ENCODE measurements at regions not wholly inside any gene's neighbourhood (a gene's known extent, or its start where the extent isn't known, plus 50 kb on each side); places are given as distances from the start of the nearest gene placed in this dataset.
"Not testable (repeated sequence)": the region's sequence is repeated elsewhere in the genome, so short reads cannot be mapped to it uniquely, and the experiment has no call there.

GRCh38 chr13:88031980-88032559 is 360.9 kb downstream of the SLITRK5 start:
- Histone ChIP-seq H3K36me3 (ENCODE audit: control insufficient read depth, insufficient read depth, low read length) (no peaks in the 10 kb centered on the region), H3K27ac (ENCODE audit: low read depth, low read length) (no peak overlapping the region), H3K9me3 (ENCODE audit: control insufficient read depth, insufficient read depth, low read length) (no peaks in the 10 kb centered on the region), H3K4me3 (ENCODE audit: low read depth, low read length) (no peak overlapping the region), H3K4me1 (ENCODE audit: control insufficient read depth, insufficient read depth, low read length) (no peaks in the 10 kb centered on the region), H3K27me3 (ENCODE audit: control insufficient read depth, insufficient read depth, low read length) (no peaks in the 10 kb centered on the region)
- no peak for DNase-seq (ENCODE audit: low read depth in 4 of 6, low spot score in 6 of 6)

GRCh38 chr13:88036205-88036604 is 365.0 kb downstream of the SLITRK5 start:
- H3K27me3 ChIP-seq (ENCODE audit: control insufficient read depth, insufficient read depth, low read length); DNase-seq (ENCODE audit: low read depth in 4 of 6, low spot score in 6 of 6); H3K4me1 ChIP-seq (ENCODE audit: control insufficient read depth, insufficient read depth, low read length); H3K27ac ChIP-seq (ENCODE audit: low read depth, low read length); H3K36me3 ChIP-seq (ENCODE audit: control insufficient read depth, insufficient read depth, low read length); H3K4me3 ChIP-seq (ENCODE audit: low read depth, low read length); H3K9me3 ChIP-seq (ENCODE audit: control insufficient read depth, insufficient read depth, low read length): not testable (repeated sequence)
- WGBS (ENCODE audit: insufficient coverage): no CpG with 5 or more reads among the region's 8 CpGs

- H3K27ac ChIP-seq (ENCODE audit: low read depth, low read length): no peak overlapping the region
- no peak for DNase-seq (ENCODE audit: low read depth in 4 of 6, low spot score in 6 of 6)
- no CpG with 5 or more reads among the region's 1 CpG for WGBS (ENCODE audit: insufficient coverage)
- no peak overlapping the region for H3K4me3 ChIP-seq (ENCODE audit: low read depth, low read length)
- H3K4me1 ChIP-seq (ENCODE audit: control insufficient read depth, insufficient read depth, low read length): no peaks in the 10 kb centered on the region
- no peaks in the 10 kb centered on the region for H3K27me3 ChIP-seq (ENCODE audit: control insufficient read depth, insufficient read depth, low read length)
- H3K36me3 ChIP-seq (ENCODE audit: control insufficient read depth, insufficient read depth, low read length): no peaks in the 10 kb centered on the region
- no peaks in the 10 kb centered on the region for H3K9me3 ChIP-seq (ENCODE audit: control insufficient read depth, insufficient read depth, low read length)
Observed at GRCh38 chr13:88042489-88042888, 371.3 kb downstream of the SLITRK5 start.

GRCh38 chr13:88051746-88052482 is 380.7 kb downstream of the SLITRK5 start:
- WGBS (ENCODE audit: insufficient coverage): 80% methylated on average over 8 of the region's 8 CpGs
- Histone ChIP-seq H3K27me3 (ENCODE audit: control insufficient read depth, insufficient read depth, low read length) (no peaks in the 10 kb centered on the region), H3K27ac (ENCODE audit: low read depth, low read length) (no peak overlapping the region), H3K9me3 (ENCODE audit: control insufficient read depth, insufficient read depth, low read length) (no peaks in the 10 kb centered on the region), H3K36me3 (ENCODE audit: control insufficient read depth, insufficient read depth, low read length) (no peaks in the 10 kb centered on the region), H3K4me3 (ENCODE audit: low read depth, low read length) (no peak overlapping the region), H3K4me1 (ENCODE audit: control insufficient read depth, insufficient read depth, low read length) (no peaks in the 10 kb centered on the region)
- no peak for DNase-seq (ENCODE audit: low read depth in 4 of 6, low spot score in 6 of 6)

GRCh38 chr13:88063741-88064140 is 392.6 kb downstream of the SLITRK5 start:
- H3K4me1 ChIP-seq (ENCODE audit: control insufficient read depth, insufficient read depth, low read length): no peaks in the 10 kb centered on the region
- no peaks in the 10 kb centered on the region for H3K36me3 ChIP-seq (ENCODE audit: control insufficient read depth, insufficient read depth, low read length)
- no peaks in the 10 kb centered on the region for H3K27me3 ChIP-seq (ENCODE audit: control insufficient read depth, insufficient read depth, low read length)
- no CpG with 5 or more reads among the region's 1 CpG for WGBS (ENCODE audit: insufficient coverage)
- H3K27ac ChIP-seq (ENCODE audit: low read depth, low read length): no peak overlapping the region
- H3K9me3 ChIP-seq (ENCODE audit: control insufficient read depth, insufficient read depth, low read length): peaks cover 2% of the 10 kb centered on the region
- DNase-seq (ENCODE audit: low read depth in 4 of 6, low spot score in 6 of 6): no peak
- no peak overlapping the region for H3K4me3 ChIP-seq (ENCODE audit: low read depth, low read length)

GRCh38 chr13:88066847-88067246 is 395.7 kb downstream of the SLITRK5 start:
- Histone ChIP-seq H3K4me3 (ENCODE audit: low read depth, low read length) (no peak overlapping the region), H3K27me3 (ENCODE audit: control insufficient read depth, insufficient read depth, low read length) (no peaks in the 10 kb centered on the region), H3K4me1 (ENCODE audit: control insufficient read depth, insufficient read depth, low read length) (no peaks in the 10 kb centered on the region), H3K9me3 (ENCODE audit: control insufficient read depth, insufficient read depth, low read length) (no peaks in the 10 kb centered on the region), H3K27ac (ENCODE audit: low read depth, low read length) (no peak overlapping the region), H3K36me3 (ENCODE audit: control insufficient read depth, insufficient read depth, low read length) (no peaks in the 10 kb centered on the region)
- no CpG with 5 or more reads among the region's 2 CpGs for WGBS (ENCODE audit: insufficient coverage)
- DNase-seq (ENCODE audit: low read depth in 4 of 6, low spot score in 6 of 6): no peak

- H3K27me3 ChIP-seq (ENCODE audit: control insufficient read depth, insufficient read depth, low read length): no peaks in the 10 kb centered on the region
- no peak overlapping the region for H3K27ac ChIP-seq (ENCODE audit: low read depth, low read length)
- no peaks in the 10 kb centered on the region for H3K9me3 ChIP-seq (ENCODE audit: control insufficient read depth, insufficient read depth, low read length)
- no peak for DNase-seq (ENCODE audit: low read depth in 4 of 6, low spot score in 6 of 6)
- H3K4me3 ChIP-seq (ENCODE audit: low read depth, low read length): no peak overlapping the region
- no peaks in the 10 kb centered on the region for H3K36me3 ChIP-seq (ENCODE audit: control insufficient read depth, insufficient read depth, low read length)
- no peaks in the 10 kb centered on the region for H3K4me1 ChIP-seq (ENCODE audit: control insufficient read depth, insufficient read depth, low read length)
- WGBS (ENCODE audit: insufficient coverage): no CpG with 5 or more reads among the region's 1 CpG
Observed at GRCh38 chr13:88068316-88068715, 397.1 kb downstream of the SLITRK5 start.

- WGBS (ENCODE audit: insufficient coverage): 92% methylated on average over 6 of the region's 11 CpGs
- H3K9me3 ChIP-seq (ENCODE audit: control insufficient read depth, insufficient read depth, low read length): no peaks in the 10 kb centered on the region
- no peak overlapping the region for H3K27ac ChIP-seq (ENCODE audit: low read depth, low read length)
- H3K27me3 ChIP-seq (ENCODE audit: control insufficient read depth, insufficient read depth, low read length): no peaks in the 10 kb centered on the region
- H3K36me3 ChIP-seq (ENCODE audit: control insufficient read depth, insufficient read depth, low read length): no peaks in the 10 kb centered on the region
- H3K4me1 ChIP-seq (ENCODE audit: control insufficient read depth, insufficient read depth, low read length): no peaks in the 10 kb centered on the region
- no peak for DNase-seq (ENCODE audit: low read depth in 4 of 6, low spot score in 6 of 6)
- H3K4me3 ChIP-seq (ENCODE audit: low read depth, low read length): no peak overlapping the region
Observed at GRCh38 chr13:88068975-88069374, 397.8 kb downstream of the SLITRK5 start.

GRCh38 chr13:88071371-88071770 is 400.2 kb downstream of the SLITRK5 start:
- Histone ChIP-seq H3K4me3 (ENCODE audit: low read depth, low read length) (no peak overlapping the region), H3K27ac (ENCODE audit: low read depth, low read length) (no peak overlapping the region), H3K4me1 (ENCODE audit: control insufficient read depth, insufficient read depth, low read length) (no peaks in the 10 kb centered on the region), H3K27me3 (ENCODE audit: control insufficient read depth, insufficient read depth, low read length) (no peaks in the 10 kb centered on the region), H3K36me3 (ENCODE audit: control insufficient read depth, insufficient read depth, low read length) (no peaks in the 10 kb centered on the region), H3K9me3 (ENCODE audit: control insufficient read depth, insufficient read depth, low read length) (no peaks in the 10 kb centered on the region)
- DNase-seq (ENCODE audit: low read depth in 4 of 6, low spot score in 6 of 6): no peak
- WGBS (ENCODE audit: insufficient coverage): 90% methylated on average over 1 of the region's 1 CpG

GRCh38 chr13:88074794-88075510 is 403.8 kb downstream of the SLITRK5 start:
- no peak overlapping the region for H3K27ac ChIP-seq (ENCODE audit: low read depth, low read length)
- no peak for DNase-seq (ENCODE audit: low read depth in 4 of 6, low spot score in 6 of 6)

More at GRCh38 chr13:88074794-88075510, 403.8 kb downstream of the SLITRK5 start:
- Histone ChIP-seq H3K9me3 (ENCODE audit: control insufficient read depth, insufficient read depth, low read length) (no peaks in the 10 kb centered on the region), H3K36me3 (ENCODE audit: control insufficient read depth, insufficient read depth, low read length) (no peaks in the 10 kb centered on the region), H3K4me1 (ENCODE audit: control insufficient read depth, insufficient read depth, low read length) (no peaks in the 10 kb centered on the region), H3K4me3 (ENCODE audit: low read depth, low read length) (no peak overlapping the region), H3K27me3 (ENCODE audit: control insufficient read depth, insufficient read depth, low read length) (no peaks in the 10 kb centered on the region)
- WGBS (ENCODE audit: insufficient coverage): 81% methylated on average over 3 of the region's 5 CpGs

Measured in spinal cord (tissue), 9 donors.